Common myeloid progenitor, CD34-positive (primary cell): ENCODE measurements at regions not wholly inside any gene's neighbourhood (a gene's known extent, or its start where the extent isn't known, plus 50 kb on each side); places are given as distances from the start of the nearest gene placed in this dataset.

Experiments used
- CTCF ChIA-PET: fragments of 350-600 bp; sonication (Branson Sonifier 250); formaldehyde crosslinking; loops from one replicate; lab custom pipeline; 2021; ENCODE audit warnings: antibody characterized with exemption; lab: Charles Lee
- POLR2A ChIA-PET: fragments of 350-600 bp; sonication (Branson Sonifier 250); formaldehyde crosslinking; loops from one replicate; lab custom pipeline; 2021; ENCODE audit warnings: antibody characterized with exemption; lab: Charles Lee
- DNase-seq, 3 donors: peaks; one replicate each; pipeline versions ENCODE4 v3.0.0 to v3.0.0-alpha.2; 2013
- H3K27ac ChIP-seq, 2 experiments: 1 replicate in 1 of 2; 2 replicates in 1 of 2; pipeline ENCODE4 v1.7.0; 2013; ENCODE audit warnings: inconsistent platforms in 2 of 2, low read length in 2 of 2, mild to moderate bottlenecking in 2 of 2, low read depth in 1 of 2, moderate library complexity in 1 of 2; ENCODE audit not compliant: severe bottlenecking in 2 of 2, insufficient read depth in 1 of 2, poor library complexity in 1 of 2
- H3K27me3 ChIP-seq, 5 experiments: replicated peaks in 2 of 5; 1 replicate in 3 of 5; 2 replicates in 2 of 5; pipeline versions ENCODE4 v1.6.1 to v1.7.0; 2013; ENCODE audit warnings: low read length in 4 of 5, mild to moderate bottlenecking in 2 of 5, moderate library complexity in 2 of 5, inconsistent platforms in 1 of 5; ENCODE audit not compliant: insufficient read depth in 5 of 5, control insufficient read depth in 4 of 5
- H3K36me3 ChIP-seq, 4 experiments: 1 replicate in 2 of 4; 2 replicates in 2 of 4; pipeline versions ENCODE4 v1.6.1 to v1.7.0; 2013; ENCODE audit warnings: low read length in 3 of 4, control low read depth in 1 of 4, mild to moderate bottlenecking in 1 of 4; ENCODE audit not compliant: control insufficient read depth in 4 of 4, insufficient read depth in 4 of 4
- H3K4me1 ChIP-seq, 4 experiments: 1 replicate in 3 of 4; 2 replicates in 1 of 4; pipeline versions ENCODE4 v1.6.1 to v1.7.1; 2013; ENCODE audit warnings: low read length in 3 of 4, mild to moderate bottlenecking in 3 of 4, control low read depth in 1 of 4, inconsistent platforms in 1 of 4, moderate library complexity in 1 of 4; ENCODE audit not compliant: control insufficient read depth in 4 of 4, insufficient read depth in 4 of 4; ENCODE audit errors: control extremely low read depth in 1 of 4
- H3K4me3 ChIP-seq, 7 experiments: 1 replicate in 4 of 7; 2 replicates in 3 of 7; pipeline versions ENCODE4 v1.5.1 to v1.7.0; 2013; ENCODE audit warnings: mild to moderate bottlenecking in 7 of 7, low read length in 6 of 7, moderate library complexity in 6 of 7, inconsistent platforms in 2 of 7, low read depth in 2 of 7, control low read depth in 1 of 7; ENCODE audit not compliant: insufficient read depth in 4 of 7, control insufficient read depth in 1 of 7; ENCODE audit errors: extremely low read depth in 1 of 7
- H3K9me3 ChIP-seq, 5 experiments: 1 replicate in 4 of 5; 2 replicates in 1 of 5; pipeline versions ENCODE4 v1.6.1 to v1.7.1; 2013; ENCODE audit warnings: low read length in 4 of 5, mild to moderate bottlenecking in 2 of 5, inconsistent platforms in 1 of 5, low read depth in 1 of 5, moderate library complexity in 1 of 5; ENCODE audit not compliant: control insufficient read depth in 4 of 5, insufficient read depth in 2 of 5; ENCODE audit errors: control extremely low read depth in 1 of 5
- WGBS: methylation state at CpG from one replicate; pipeline ENCODE4 v1.1.5; 2013; ENCODE audit not compliant: insufficient coverage; 5-methylcytosine and 5-hydroxymethylcytosine counted together

- ChIA-PET CTCF (no interaction called here), POLR2A (no interaction called here)
- Histone ChIP-seq H3K4me1 (no peaks in the 10 kb centered on the region), H3K27ac (no peak overlapping the region), H3K36me3 (no peaks in the 10 kb centered on the region), H3K4me3 (no peak overlapping the region), H3K27me3 (no peaks in the 10 kb centered on the region), H3K9me3 (peaks cover 0 to 3% (median 0%) of the 10 kb centered on the region in 5 experiments)
- 100% methylated on average over 1 of the region's 1 CpG for WGBS
- no peak for DNase-seq
These were observed 438.1 kb downstream of the IPO8 start for GRCh38 chr12:30257618-30258017.

DNA sequence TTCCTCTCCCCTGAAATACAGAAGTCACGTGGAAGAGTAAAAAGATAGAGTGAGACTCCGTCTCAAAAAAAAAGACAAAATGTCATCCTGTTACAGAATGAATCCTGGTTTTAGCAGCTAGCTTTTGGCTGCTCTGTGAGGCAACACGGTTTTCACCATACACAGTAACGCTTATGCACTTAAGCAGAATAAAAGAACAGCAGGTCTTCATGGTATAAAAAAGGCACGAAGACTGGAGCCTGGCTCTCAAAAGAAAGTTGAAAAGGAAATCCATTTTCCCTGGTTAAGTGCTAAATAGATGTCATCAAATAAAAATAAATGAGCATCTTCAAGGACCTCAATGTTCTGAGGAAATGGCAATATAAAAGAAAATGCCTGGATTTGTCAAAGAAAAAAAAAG, 444.1 kb downstream of the IPO8 start:
- DNase-seq, result no peak
- Histone ChIP-seq H3K36me3 (no peaks in the 10 kb centered on the region), H3K27ac (no peak overlapping the region), H3K4me3 (no peak overlapping the region), H3K27me3 (no peaks in the 10 kb centered on the region), H3K4me1 (no peaks in the 10 kb centered on the region), H3K9me3 (no peaks in the 10 kb centered on the region)
- ChIA-PET CTCF (no interaction called here), POLR2A (no interaction called here)
- 88% methylated on average over 3 of the region's 5 CpGs for WGBS

- Histone ChIP-seq H3K27ac (no peak overlapping the region), H3K9me3 (no peaks in the 10 kb centered on the region), H3K27me3 (no peaks in the 10 kb centered on the region), H3K4me3 (no peak overlapping the region), H3K36me3 (no peaks in the 10 kb centered on the region), H3K4me1 (no peaks in the 10 kb centered on the region)
- no peak for DNase-seq
- 91% methylated on average over 1 of the region's 2 CpGs for WGBS
- CTCF ChIA-PET, result no interaction called here
- POLR2A ChIA-PET, result no interaction called here
These were observed 452.2 kb downstream of the IPO8 start for GRCh38 chr12:30243426-30243825.

DNA sequence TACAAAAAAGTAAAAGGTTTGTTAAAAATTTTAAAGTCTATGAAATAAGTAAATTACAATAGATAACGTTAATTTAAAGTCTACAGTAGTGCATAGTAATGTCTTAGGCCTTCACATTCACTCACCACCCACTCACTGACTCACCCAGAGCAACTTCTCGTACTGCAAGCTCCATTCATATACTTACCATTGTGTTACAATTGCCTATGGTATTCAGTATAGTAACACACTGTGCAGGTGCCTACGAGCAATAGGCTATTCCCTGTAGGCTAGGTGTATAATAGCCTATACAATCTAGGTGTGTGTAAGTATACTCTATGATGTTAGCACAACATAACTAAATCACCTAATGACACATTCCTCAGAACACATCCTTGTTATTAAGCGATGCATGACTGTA, 435.3 kb upstream of the TMTC1 start:
- no peaks in the 10 kb centered on the region for H3K27me3 ChIP-seq
- CTCF ChIA-PET, result no interaction called here
- H3K4me1 ChIP-seq, result no peaks in the 10 kb centered on the region
- DNase-seq, result no peak
- H3K27ac ChIP-seq, result no peak overlapping the region
- H3K9me3 ChIP-seq, result no peaks in the 10 kb centered on the region
- POLR2A ChIA-PET, result no interaction called here
- WGBS, result no CpG with 5 or more reads among the region's 4 CpGs
- H3K4me3 ChIP-seq, result no peak overlapping the region
- no peaks in the 10 kb centered on the region for H3K36me3 ChIP-seq

GRCh38 chr12:30218073-30218472, 434.3 kb upstream of the TMTC1 start:
- no peak overlapping the region for H3K27ac ChIP-seq
- no peaks in the 10 kb centered on the region for H3K9me3 ChIP-seq
- CTCF ChIA-PET, result no interaction called here
- POLR2A ChIA-PET, result no interaction called here
- no peaks in the 10 kb centered on the region for H3K27me3 ChIP-seq
- DNase-seq, result no peak
- WGBS, result 96% methylated on average over 4 of the region's 4 CpGs
- H3K4me1 ChIP-seq, result no peaks in the 10 kb centered on the region
- no peaks in the 10 kb centered on the region for H3K36me3 ChIP-seq
- no peak overlapping the region for H3K4me3 ChIP-seq

DNA sequence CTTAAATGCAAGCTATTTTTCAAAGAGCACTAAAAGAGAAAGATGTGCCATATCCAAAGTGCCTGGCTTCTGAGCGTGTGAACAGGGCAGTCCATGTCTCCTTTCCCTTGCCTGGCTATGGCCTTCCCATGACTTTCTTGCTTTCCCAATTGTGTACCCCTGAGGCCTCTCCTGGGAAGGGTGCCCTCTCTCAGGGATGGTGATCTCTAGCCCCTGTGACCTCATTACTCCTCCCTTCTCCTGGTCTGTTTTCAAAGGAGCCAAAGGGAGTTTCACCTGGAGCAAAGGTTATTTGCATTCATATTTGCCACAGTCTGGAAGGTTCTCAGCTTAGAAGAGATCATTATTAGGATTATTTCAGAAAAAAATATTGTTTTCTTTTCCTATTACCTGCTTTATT, 429.4 kb upstream of the TMTC1 start:
- no peak for DNase-seq
- Histone ChIP-seq H3K36me3 (no peaks in the 10 kb centered on the region), H3K9me3 (no peaks in the 10 kb centered on the region), H3K4me3 (no peak overlapping the region), H3K27me3 (no peaks in the 10 kb centered on the region), H3K27ac (no peak overlapping the region), H3K4me1 (no peaks in the 10 kb centered on the region)
- CTCF ChIA-PET, result no interaction called here
- POLR2A ChIA-PET, result no interaction called here
- WGBS, result 33% methylated on average over 1 of the region's 1 CpG

DNA sequence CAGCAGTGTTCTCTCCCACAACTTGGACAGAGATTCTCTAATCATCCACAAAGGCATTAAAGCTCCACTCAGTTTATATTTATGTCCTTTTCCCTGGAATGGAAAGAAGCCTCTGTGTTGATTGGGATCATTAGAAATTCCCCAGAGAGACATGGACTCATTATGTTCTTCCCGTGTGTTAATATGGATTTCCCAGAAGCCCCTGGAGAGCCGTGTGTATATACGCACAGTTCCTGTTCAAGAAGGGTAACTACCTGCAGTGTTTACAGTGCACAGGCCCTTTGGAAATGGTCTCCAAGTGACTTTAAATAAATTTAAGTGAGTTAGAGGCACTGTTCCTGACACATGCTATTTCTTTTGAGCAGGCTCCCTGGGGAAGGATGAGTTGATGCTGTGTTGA, 428.0 kb upstream of the TMTC1 start:
- POLR2A ChIA-PET, result no interaction called here
- WGBS, result 84% methylated on average over 3 of the region's 3 CpGs
- no peak for DNase-seq
- Histone ChIP-seq H3K4me1 (no peaks in the 10 kb centered on the region), H3K36me3 (no peaks in the 10 kb centered on the region), H3K27ac (no peak overlapping the region), H3K27me3 (no peaks in the 10 kb centered on the region), H3K4me3 (no peak overlapping the region), H3K9me3 (no peaks in the 10 kb centered on the region)
- CTCF ChIA-PET, result no interaction called here
